Activated CD4-positive, alpha-beta T cell treated with anti-CD3 and anti-CD28 coated beads, Interleukin-2, amount 50 U/mL, for 24 hours (primary cell): ENCODE measurements at regions not wholly inside any gene's neighbourhood (a gene's known extent, or its start where the extent isn't known, plus 50 kb on each side); places are given as distances from the start of the nearest gene placed in this dataset.

Experiments used
- DNase-seq, 2 donors: peaks; one replicate each; pipeline ENCODE4 v3.0.0-alpha.2; 2020; ENCODE audit warnings: low read depth in 1 of 2, low spot score in 1 of 2

DNA sequence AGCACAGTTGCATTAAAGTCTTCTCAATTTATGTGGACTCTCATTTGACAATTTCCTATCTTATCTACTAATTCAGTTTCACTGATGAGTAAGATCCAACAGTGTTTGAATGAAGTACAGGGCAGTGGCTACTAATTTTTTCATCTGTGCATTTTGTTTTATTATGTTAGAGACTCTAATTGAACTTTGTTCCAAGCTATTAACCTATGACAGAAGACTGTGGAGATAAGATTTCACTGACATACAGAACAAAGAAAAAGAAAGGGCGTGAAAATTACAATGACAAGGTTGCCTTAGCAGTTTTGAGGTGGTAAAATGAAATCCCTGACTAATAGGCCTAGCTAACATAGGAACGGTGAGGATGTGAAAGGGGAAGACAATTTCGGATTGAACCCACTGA is 153.2 kb upstream of the SOX5 start:
- DNase-seq, result no peak

DNA sequence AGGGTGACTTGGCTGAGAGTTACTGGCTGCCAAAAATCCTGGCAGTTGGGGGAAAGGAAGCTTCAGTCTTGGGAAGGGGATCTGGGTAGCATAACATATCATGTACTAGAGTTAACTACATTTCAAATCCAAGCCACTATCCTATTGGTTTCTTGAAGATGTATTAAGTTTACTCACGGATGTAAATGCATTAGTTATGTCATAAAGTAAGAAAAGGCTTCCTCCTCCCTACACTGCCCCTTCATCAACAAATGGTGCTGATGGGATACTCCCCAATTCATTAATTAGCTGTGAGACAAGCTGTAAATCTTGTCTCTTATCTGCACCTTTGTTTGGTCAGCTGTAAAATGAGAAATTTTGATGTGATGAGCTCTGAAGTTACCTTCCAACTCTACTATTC is 150.1 kb upstream of the SOX5 start:
- no peak for DNase-seq

DNA sequence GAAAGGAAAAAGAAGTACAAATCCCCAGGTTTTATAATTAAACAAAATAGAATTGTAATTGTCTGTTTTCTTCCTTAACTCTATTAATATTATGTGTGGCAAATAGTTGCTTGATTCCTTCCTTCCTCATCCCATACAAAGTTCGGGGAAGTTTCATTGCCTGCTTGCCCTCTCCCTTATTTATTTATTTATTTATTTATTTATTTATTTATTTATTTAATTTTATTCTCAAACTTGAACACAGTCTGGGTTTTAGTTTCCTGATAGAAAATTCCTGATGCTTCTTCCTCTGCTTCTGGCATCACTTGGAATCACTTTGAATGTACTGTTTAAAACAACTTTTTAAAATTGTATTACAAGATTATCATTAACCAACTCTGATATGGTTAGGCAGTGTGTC is 145.8 kb upstream of the SOX5 start:
- no peak for DNase-seq

DNA sequence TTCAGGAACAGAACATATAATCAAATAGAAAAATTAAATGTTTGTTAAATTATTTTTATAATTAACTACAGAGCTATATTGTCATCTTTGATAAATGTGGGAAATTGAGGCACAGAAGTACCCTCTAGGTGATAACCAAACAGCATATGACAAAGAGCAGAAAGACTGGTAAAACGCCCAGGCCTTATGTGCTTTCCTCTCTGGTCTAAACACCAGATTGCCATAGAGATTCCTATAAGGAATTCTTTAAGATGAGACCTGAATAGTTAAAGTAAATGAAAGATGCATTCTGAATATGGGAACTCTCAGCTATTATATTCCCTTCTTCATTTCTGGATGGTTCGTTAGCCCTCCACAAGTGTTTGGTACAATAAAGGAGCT is 140.0 kb upstream of the SOX5 start:
- no peak for DNase-seq

DNA sequence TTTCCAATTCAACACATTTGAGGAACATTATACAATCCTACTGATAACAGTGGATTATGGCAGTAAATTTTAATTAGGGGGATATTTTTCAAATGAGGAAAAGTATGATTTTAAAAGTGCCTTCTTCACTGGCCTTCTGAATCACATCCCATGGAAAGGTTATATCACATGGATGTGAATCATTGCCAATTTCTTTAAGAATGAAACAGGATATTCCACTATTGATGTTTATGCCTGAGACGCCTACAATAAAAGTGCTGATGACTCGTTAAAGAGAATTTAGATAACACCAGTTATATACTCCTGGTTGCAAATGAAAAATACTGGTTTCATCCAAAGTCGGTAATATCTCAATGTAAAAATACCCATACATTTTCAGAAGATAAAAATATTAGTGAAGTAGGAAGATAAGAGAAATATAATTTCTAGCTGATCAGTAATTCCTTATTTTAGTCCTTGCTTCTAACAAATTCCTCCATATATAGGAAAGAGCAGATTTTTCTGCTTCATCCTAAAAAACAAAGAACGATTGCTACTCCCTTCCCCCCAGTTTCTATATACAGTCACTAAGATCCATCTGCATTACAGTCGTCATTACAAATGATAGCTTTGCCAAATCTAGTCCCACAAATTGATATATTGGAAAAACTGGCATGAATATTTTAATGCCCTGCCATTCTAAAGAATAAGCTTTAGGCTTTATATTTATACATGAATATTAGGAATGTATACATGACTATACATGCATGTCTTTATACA is 139.5 kb upstream of the SOX5 start:
- DNase-seq, result no peak

DNA sequence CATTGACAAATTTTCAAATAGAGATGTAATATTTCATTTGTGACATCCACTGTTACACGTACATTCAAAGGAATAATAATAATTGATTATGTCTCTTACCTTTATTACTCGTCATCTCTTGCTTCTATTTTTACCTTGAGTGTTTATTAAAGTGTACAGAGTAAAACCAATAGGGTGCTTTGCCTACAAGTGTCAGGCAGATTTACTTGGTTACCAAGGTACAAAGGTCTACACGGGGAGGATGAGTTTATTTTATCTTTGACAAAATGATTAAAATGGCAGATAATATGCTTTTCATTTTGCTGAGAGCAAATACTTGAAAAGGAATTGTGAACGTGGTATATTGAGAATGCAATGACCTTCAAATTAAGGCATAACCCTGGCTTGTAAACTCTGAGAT is 137.8 kb upstream of the SOX5 start:
- no peak for DNase-seq

DNA sequence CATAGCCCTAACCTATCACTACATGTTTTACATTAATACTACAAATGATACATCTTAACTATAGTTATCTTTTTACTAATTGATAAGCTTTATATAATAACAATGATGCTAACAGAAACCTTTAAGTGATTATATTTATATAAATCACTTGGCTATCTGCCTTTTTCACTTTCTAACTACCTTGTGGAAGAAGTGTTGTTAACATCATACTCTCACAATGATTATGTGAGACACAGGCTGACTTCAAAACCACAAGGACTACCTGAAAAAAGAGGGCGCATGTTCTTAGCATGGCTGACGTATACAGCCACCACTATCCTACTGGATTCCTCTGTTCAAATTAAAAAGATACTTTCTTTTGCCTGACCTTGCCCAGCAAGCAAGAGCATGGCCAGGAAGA is 135.3 kb upstream of the SOX5 start:
- DNase-seq, result no peak

DNA sequence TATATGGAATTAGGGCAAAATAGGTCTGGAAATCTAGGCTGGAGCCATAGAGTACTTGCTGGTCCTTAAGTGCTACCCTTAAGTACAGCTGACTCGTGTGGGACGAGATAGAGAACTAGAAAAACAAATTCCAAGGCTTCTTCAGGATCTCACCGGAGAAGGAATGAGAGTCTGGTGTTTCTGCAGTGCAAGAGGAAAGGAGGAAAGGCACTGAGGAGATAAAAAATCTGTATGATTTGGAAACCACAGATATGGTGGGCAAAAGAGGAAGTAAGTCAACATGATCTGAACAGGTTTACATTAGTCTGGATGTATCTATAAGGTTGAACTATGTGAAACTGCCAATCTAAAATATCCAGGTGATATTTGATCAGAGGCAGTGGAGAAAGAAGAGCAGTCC is 134.4 kb upstream of the SOX5 start:
- DNase-seq, result no peak

DNA sequence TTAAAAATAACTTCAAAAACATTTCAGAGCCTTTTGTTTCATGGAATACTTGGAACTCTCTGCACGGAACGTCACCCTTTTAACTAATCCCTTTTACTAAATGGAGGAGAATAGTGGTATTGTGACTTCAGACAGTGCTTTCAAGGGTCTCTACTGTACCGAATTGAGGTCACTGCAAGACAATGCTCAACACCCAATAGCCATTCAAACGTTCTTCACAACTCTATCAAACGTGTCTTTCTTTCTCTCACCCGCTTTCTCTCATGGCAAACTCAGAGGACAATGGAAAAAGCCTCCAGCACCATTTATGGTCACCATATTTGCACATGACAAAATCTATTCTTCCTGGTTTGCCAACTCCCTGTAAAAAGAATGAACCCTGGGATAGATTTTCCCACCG is 132.1 kb upstream of the SOX5 start:
- no peak for DNase-seq

DNA sequence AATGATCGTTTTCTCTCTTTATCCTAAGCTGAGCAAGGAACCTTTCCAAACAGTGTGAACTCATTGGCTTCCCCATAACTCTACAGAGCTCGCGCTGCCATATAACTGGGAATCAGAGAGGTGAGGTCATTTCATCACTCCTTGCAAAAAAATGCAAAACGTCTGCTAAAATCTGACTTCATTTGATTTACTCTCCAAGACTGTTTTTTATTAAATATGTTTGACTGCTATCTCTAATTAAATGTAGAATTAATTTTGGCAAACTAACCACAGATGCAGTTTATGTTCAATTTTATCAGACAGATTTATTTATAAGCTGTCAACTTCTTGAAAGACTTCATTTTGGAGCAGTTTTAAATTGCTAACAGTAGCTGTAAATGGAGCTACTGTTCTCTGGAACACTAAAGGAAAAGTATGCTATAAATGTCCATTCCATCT is 131.6 kb upstream of the SOX5 start:
- no peak for DNase-seq

DNA sequence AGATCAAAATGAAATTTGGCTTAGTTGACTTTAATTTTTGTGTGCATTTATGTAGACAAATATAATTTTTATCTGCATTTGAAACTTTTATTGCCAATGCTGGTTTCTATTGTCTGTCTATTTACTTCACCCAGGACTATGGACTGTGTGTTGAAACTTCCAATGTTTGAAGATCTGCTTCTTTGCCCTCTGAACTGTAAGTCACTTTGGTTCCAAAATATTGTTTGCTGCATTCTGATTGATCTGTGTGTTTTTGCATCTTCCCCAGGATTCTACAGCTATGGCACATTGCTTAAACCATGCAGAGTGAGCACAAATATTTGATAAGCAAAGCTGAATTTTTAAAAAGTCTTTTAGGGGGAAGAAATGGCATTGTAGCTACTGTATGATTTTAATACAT is 131.0 kb upstream of the SOX5 start:
- DNase-seq, result no peak

DNA sequence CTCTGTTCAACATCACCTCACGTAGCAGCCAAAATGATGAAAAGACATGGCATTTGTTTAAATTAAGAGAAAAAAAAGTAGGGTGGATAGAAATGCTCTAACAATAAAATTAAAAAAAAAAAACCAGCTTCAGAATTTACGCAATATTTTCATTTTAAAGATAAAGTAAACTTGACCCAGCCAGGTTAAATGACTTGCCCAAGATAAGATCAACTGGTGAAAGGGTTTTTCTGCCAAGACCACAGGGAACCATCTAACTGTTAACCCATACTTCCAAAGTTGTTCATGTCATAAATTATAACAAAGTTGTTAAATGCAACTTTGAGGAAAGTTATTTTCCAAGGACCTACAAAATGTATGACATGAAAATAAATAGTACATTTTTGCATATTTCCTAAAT is 129.6 kb upstream of the SOX5 start:
- DNase-seq, result no peak

DNA sequence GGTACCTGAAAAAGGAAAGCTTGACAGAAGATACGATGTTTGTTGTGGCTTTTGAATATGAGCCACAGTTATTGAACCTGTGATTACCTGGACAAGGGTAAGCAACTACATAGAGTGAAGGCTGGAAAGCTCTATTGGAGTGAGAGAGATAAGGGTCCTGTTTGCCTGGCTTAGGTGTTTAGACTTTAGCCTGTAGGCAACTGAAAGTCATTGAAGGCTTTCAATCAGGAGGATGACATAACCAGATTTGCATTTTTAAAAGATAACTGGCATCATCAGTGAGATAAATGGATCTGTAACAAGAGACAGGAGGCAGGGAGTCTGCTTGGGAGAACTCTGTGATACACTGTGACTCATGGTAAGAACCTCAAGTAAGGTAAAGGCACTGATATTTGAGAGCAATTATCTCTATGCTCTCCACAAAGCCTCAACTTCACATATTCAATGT is 128.9 kb upstream of the SOX5 start:
- no peak for DNase-seq

DNA sequence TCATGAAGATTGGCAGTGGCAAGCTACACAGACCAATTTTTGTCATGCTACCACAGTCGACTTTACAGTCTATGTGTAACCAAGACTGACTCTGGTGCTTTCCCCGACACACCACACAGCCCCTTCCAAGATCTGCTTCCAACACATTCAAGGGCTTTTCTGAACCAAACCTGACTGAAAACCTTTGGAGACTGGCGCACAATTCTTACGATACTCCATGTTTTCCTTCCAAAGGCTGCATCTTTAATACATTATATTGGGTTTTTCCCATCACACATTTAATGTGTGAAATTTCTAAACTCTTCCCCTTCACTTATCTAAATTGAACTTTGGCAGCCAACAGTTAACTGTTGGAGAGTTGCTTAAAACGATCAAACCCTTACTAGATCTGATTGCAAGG is 127.7 kb upstream of the SOX5 start:
- DNase-seq, result no peak

DNA sequence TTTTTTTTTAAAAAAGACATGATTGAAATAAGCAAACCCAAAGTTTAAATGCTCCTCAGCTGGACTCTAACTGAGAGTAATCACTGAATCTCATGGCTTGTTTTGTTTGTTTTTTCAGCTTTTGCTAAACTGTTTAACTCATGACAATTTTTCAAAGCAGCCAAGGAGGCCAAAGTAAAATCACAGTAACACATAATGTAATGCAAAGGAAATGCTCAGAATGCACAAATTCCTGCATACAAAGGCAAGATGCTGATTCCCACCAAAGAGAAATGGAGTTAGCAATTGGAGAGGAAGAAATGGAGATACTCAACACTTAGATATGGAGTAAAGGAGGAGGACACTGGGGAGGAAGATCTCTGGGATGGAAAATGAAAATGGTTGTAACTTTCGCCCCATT is 126.2 kb upstream of the SOX5 start:
- no peak for DNase-seq

DNA sequence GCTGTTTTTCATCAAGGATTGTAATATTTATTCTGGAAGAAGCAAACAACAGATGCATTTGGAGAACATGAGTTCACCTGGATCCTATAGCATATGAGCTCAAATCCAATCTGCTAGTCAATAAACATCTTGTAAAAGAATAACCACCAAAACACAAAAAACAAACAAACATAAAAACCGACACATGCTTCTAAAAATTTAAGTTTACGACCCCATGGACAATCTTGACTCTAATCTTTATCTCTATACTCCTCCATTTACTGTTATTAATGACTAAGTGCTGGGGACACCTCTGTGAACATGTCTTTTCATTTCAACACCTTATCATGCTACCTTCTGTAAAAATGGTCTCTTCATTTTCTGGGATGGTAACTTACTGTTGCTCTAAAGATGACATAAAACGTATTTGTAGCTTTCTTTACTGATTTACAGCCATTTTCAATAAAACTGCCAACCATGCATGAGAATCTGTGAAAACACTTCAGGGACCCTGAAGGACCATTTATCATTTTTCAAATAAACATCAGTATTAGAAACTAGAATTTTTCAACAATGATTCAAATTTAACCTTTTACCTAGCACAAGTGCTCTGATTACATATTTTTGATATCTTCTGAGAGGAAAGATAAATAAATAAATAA is 123.8 kb upstream of the SOX5 start:
- DNase-seq, result no peak

DNA sequence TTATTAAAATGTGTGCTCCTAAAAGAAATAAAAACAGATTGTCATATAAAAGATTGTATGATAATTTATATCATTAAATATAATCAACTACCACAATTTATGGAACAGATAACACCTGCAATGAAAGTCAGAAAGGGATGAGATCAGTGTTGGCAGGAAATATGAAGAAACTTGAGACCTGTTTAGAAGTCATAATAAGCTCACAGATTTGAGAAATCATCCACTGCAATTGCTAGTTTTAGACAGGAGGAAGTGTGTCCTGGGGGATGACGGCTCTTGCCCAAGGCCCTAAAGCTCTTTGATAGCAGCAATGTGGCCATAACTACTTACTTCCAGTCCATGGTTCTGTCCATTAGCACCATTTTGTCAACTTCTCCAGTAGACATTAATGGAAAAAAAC is 122.8 kb upstream of the SOX5 start:
- DNase-seq, result no peak

DNA sequence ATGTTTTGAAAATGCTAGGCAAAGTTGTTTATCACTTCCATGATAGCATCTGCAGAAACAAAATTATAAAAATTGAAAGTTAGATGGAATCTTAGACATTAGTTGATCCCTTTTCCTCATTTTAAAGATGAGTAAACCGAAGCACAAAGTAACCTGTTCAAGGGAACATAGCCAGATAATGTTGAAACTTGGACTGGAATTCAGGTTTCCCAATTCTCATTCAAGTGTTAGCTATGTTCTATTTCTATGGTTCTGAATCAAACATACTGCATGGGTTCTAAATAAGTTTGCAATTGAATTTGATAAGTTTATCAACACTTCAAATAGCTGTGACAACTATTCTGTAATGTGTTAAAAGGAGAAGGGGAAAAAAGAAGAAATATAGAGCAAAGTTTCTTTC is 122.4 kb upstream of the SOX5 start:
- no peak for DNase-seq

DNA sequence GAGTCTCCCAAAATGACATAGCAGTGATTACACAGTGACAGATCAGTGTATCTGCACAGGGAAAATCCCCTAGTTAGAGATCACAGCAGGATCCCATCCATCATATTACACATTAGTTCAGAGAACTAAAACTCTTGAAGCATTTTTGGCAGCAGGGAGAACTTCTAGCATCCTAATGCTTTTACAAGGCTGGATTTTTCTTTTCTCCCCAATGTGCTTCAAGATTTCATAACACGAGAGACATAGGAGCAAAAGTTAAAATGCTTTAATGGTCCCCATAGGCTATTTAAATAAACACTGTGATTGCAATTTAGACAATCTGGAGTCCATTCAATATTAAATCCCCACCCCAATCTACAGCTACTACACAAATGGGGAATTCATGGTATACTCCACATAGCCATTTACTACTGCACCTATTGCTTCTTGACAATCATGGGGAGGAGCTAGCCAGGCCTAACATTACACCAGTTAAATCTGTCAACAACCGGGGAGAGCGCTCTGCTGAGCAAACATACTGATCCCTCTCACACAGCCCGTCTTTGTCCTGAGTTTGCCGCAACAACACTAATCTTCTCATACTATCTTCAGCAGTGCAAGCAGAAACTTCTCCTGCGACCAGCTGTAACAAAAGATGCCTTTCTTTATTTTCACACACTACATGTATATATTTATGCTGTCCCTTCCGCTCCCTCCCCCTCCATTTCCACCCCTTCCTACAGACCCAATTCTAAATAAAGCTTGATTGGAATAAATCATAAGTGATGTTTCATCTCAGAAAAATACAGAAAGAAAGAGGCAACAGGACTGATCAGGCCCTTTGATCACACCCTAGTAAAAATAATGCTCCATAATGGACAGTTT is 120.3 kb upstream of the SOX5 start:
- no peak for DNase-seq

DNA sequence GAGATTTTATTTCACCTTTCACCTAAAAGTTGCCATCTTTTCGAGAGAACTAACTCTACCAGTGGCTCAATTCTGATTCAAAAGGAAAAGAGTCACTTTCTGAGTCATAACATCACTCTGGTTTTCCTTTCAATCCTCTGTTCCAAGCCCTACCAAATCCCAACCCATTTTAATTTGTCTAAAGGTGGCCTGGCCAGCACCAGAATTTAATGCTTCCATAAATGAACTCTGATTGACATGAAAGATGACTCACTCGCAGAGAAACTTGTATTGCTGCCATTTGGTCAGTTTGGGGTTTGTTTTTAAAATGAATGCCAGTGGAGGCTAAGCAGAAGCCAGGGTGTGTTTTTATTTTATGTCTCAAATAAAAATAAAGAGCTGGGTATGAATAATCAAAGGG is 117.4 kb upstream of the SOX5 start:
- DNase-seq, result no peak

DNA sequence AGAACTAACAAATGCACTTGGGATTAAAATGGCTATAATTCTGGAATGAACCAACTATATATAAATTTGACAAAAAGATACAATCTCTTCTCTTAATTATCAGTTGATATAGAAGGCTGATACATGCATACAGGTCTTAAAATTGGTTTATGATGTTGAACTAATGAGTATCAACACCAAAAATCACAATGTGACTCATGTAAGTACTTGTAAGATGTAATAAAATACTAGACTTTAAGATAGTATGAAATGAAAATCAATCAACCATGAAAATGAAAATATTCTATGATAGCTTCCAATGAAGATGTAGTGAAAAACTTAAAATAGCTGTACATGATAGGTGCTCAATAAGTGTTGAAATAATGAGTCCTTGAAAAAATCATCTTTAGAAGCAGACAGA is 116.6 kb upstream of the SOX5 start:
- no peak for DNase-seq

DNA sequence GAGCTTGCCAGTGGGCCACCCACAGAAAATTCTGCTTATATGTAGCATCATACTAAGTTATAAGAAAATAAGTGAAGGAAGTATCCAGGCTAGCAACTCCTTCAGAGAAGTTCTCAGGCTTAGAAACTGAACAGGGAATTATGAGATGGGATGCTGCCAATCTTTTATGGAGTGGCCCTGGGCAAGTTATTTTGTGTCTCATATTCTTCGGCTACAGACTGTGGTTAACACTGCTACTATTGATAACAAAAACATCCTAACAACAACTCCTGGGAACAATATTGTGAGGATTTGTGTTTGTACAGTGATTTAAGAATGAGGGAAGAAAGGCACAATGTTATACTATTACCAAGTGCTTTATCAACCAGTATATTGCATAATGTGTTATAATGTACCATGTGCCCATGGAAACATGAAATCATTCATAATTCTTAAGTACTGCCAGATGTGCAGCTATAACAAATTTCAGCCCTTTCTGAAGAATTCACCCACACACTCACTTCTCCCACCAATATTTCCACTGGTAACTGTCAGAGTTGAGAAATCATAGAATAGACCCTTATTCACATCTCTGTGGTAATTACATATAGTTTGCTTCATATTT is 113.3 kb upstream of the SOX5 start:
- no peak for DNase-seq
